SK-N-MC (cell line): ENCODE measurements at regions not wholly inside any gene's neighbourhood (a gene's known extent, or its start where the extent isn't known, plus 50 kb on each side); places are given as distances from the start of the nearest gene placed in this dataset.

Source experiments
- DNase-seq: peaks from one replicate; pipeline ENCODE4 v3.0.0-alpha.2; 2011; ENCODE audit warnings: low read depth, low spot score
- H3K27ac ChIP-seq: fragments of 200-600 bp; sonication (generic); 2 replicates; pipeline ENCODE4 v1.5.1; 2016; ENCODE audit warnings: mixed run types
- H3K36me3 ChIP-seq: fragments of 200-600 bp; sonication (generic); 2 replicates; pipeline ENCODE4 v1.6.1; 2017; ENCODE audit warnings: antibody characterized with exemption, low read length, mixed read lengths; ENCODE audit not compliant: insufficient read depth
- H3K4me3 ChIP-seq: fragments of 200-600 bp; sonication (generic); 2 replicates; pipeline ENCODE4 v1.5.1; 2016
- H3K9ac ChIP-seq: fragments of 200-600 bp; sonication (generic); 2 replicates; pipeline ENCODE4 v1.8.0; 2017; ENCODE audit warnings: mixed run types, mixed read lengths; ENCODE audit not compliant: insufficient read length
- H3K9me3 ChIP-seq: fragments of 200-600 bp; sonication (generic); 2 replicates; pipeline ENCODE4 v1.6.1; 2017; ENCODE audit warnings: low read depth, mild to moderate bottlenecking, antibody characterized with exemption, low read length, moderate library complexity, mixed read lengths
- EZH2 ChIP-seq: fragments of 200-600 bp; sonication (generic); IDR thresholded peaks from one replicate; pipeline ENCODE4 v1.6.1; 2017; ENCODE audit warnings: antibody characterized with exemption
- FOXP2 ChIP-seq: optimal IDR thresholded peaks from 2 replicates; pipeline ENCODE3; 2011; ENCODE audit warnings: mild to moderate bottlenecking, moderate library complexity; ENCODE audit not compliant: insufficient read depth; ENCODE audit errors: extremely low read length, control extremely low read depth
- POLR2AphosphoS5 ChIP-seq: IDR thresholded peaks from 2 replicates; pipeline ENCODE4 v1.6.1; 2012; ENCODE audit warnings: mild to moderate bottlenecking, low read depth, low read length, borderline replicate concordance

DNA sequence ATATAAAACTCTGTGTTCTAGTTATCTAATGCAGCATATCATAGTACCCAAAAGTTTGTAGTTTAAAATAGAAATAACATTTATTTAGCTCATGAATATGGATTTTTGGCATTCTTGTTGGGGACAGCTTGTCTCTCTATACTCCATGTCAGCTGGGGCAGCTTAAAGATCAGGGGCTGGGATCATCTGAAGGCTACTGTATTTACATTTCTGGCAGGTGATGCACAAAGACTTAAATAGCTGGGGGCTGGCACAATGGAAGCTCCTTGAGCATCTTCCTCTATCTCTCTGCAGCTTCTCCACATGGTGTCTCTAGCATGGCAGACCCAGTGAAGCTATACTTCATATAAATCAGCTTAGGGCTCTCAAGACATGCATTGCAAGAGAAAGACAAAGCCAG, 55.6 kb upstream of the DAB1 start:
- no peak for DNase-seq
- Histone ChIP-seq H3K9me3 (no peaks in the 10 kb centered on the region), H3K9ac (no peak overlapping the region), H3K4me3 (no peak overlapping the region), H3K36me3 (no peaks in the 10 kb centered on the region), H3K27ac (no peak overlapping the region)
- TF ChIP-seq FOXP2 = no peak
- TF ChIP-seq POLR2AphosphoS5 = no peak

DNA sequence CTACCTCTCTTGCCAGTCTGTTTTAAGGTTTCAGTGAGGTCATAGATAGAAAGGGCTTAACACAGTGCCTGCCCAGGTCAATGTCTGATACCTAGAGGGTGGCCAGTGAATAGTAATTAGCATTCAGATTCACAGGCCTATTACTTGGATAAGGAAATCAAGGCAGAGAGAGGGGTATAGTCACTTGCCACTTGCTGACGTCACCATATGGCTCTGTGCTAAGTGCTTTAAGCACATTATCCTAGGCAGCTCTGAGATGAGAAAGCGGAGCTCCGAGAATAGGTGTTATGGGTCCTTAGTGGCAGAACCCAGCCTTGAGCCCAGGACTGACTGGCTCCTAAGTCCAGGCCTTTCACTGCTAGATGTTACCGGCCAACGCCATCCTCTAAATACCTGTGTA, 51.5 kb upstream of the DAB1 start:
- no peak overlapping the region for H3K9ac ChIP-seq
- H3K27ac ChIP-seq = no peak overlapping the region
- no peak for DNase-seq
- no peaks in the 10 kb centered on the region for H3K36me3 ChIP-seq
- H3K4me3 ChIP-seq = no peak overlapping the region
- H3K9me3 ChIP-seq = no peaks in the 10 kb centered on the region
- no peak for TF ChIP-seq EZH2
- no peak for TF ChIP-seq POLR2AphosphoS5

DNA sequence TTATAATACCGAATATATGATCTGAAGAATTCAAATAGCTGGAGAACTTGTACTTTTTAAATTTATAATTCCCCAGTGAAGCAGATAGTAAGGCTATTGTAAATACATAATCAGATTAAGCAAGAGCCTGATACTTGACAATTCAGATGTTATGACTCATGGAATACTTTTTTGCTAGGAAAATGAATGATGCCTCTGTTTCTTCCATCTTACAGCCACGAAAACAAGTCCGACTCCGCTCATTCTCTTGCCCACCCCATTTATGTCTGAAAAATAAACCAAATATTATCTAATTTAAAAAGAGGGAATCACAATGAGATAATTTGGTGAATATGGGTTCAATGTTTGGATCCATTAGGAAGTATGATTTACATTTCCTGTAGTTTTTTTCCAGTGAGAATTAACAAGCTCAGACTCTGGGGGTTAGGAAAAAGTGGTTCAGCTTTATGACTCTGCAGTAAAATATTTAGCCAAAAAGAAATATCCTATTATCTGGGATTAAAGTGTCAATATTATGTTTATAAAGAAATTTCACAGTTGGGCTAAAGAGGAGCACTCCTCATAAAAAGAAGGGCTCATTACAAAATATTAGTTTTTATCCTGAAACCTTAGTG, 50.4 kb upstream of the DAB1 start:
- TF ChIP-seq FOXP2 (no peak), POLR2AphosphoS5 (no peak), EZH2 (no peak)
- no peak for DNase-seq
- Histone ChIP-seq H3K27ac (peak overlapping the region; percentile 30; the same call in 1 of the 2 replicates), H3K9me3 (no peaks in the 10 kb centered on the region), H3K9ac (no peak overlapping the region), H3K4me3 (no peak overlapping the region), H3K36me3 (no peaks in the 10 kb centered on the region)
